HG03025 (cell line): ENCODE measurements at regions not wholly inside any gene's neighbourhood (a gene's known extent, or its start where the extent isn't known, plus 50 kb on each side); places are given as distances from the start of the nearest gene placed in this dataset.
"Not testable (repeated sequence)": the region's sequence is repeated elsewhere in the genome, so short reads cannot be mapped to it uniquely, and the experiment has no call there.

Source experiments
- ATAC-seq: cut with Tn5 transposase; IDR thresholded peaks from one replicate; pipeline ENCODE4 v1.9.1; 2021; ENCODE audit warnings: mild to moderate bottlenecking, moderate library complexity; ENCODE audit not compliant: unreplicated experiment, low FRiP score

- no peak for ATAC-seq
These were observed 581.8 kb downstream of the EPM2A start for GRCh38 chr6:145153495-145153894.

GRCh38 chr6:145155411-145155810 lies 579.9 kb downstream of the EPM2A start:
- no peak for ATAC-seq

- ATAC-seq = no peak
These were observed 579.2 kb downstream of the EPM2A start for GRCh38 chr6:145155873-145156782.

GRCh38 chr6:145158636-145159035 lies 576.7 kb downstream of the EPM2A start:
- ATAC-seq = not testable (repeated sequence)

GRCh38 chr6:145159921-145160320 lies 575.4 kb downstream of the EPM2A start:
- no peak for ATAC-seq

- ATAC-seq = no peak
These were observed 573.8 kb downstream of the EPM2A start for GRCh38 chr6:145161501-145161900.

GRCh38 chr6:145169726-145170224 lies 565.5 kb downstream of the EPM2A start:
- no peak for ATAC-seq

- ATAC-seq = no peak
These were observed 559.9 kb downstream of the EPM2A start for GRCh38 chr6:145175470-145175869.

GRCh38 chr6:145178391-145178790 lies 556.9 kb downstream of the EPM2A start:
- no peak for ATAC-seq

- no peak for ATAC-seq
These were observed 547.7 kb downstream of the EPM2A start for GRCh38 chr6:145187491-145188206.

GRCh38 chr6:145189836-145190235 lies 545.5 kb downstream of the EPM2A start:
- ATAC-seq = no peak

GRCh38 chr6:145194389-145194788 lies 540.9 kb downstream of the EPM2A start:
- ATAC-seq = no peak

GRCh38 chr6:145199961-145200360 lies 535.4 kb downstream of the EPM2A start:
- ATAC-seq = no peak

GRCh38 chr6:145204301-145204700 lies 531.0 kb downstream of the EPM2A start:
- ATAC-seq = no peak

GRCh38 chr6:145206247-145206907 lies 528.9 kb downstream of the EPM2A start:
- ATAC-seq = no peak

- ATAC-seq = no peak
These were observed 526.8 kb downstream of the EPM2A start for GRCh38 chr6:145208474-145208873.

- no peak for ATAC-seq
These were observed 526.0 kb downstream of the EPM2A start for GRCh38 chr6:145209272-145209671.

- peak; percentile 35 for ATAC-seq
These were observed 522.5 kb downstream of the EPM2A start for GRCh38 chr6:145212813-145213212.

- peak; percentile 91 for ATAC-seq
These were observed 521.7 kb downstream of the EPM2A start for GRCh38 chr6:145213614-145214013.

GRCh38 chr6:145214570-145214969 lies 520.8 kb downstream of the EPM2A start:
- no peak for ATAC-seq

- ATAC-seq = no peak
These were observed 510.9 kb downstream of the EPM2A start for GRCh38 chr6:145224450-145224849.
